ENCODE measurements at regions not wholly inside any gene's neighbourhood (a gene's known extent, or its start where the extent isn't known, plus 50 kb on each side); places are given as distances from the start of the nearest gene placed in this dataset.

DNA sequence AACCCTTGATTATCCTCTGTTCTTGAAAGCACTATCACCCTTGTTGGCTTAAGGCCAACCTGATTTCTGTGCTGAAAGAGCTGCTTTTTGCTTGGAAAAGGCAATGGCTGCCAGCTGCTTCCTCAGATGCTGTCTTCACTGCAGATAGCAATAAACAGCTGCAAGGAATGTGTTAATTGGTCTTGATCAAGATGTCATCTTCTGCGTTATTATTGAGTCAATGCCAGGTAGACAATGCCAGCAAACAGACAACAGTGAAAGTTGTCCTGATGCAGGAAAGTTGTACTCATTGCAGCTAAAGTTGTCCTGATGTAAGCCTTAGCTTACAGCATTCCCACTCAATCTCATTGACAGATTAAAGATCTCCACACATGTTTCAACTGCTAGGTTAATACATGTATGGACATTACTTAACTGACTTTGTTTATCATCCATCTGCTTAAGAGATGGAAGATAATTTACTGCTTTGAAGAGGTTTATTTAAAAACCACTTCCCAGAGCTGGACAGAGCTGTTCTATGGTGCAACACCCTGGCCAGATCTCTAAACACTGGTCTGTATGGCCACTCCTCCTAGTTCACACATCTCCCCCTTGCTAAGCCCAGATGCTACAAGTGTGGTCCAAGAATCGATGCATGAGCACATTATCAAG is 251.0 kb upstream of the MCTP2 start:
- intact Hi-C loops (cut with micrococcal nuclease) (no loop called here), dilution Hi-C loops (cut with HindIII; ENCODE audit: low sequenced_read_pairs, unreplicated experiment) (no loop called here), in situ Hi-C loops (cut with MboI; ENCODE audit: low sequenced_read_pairs) (no loop called here)
- Histone ChIP-seq H3K27ac (ENCODE audit: insufficient read depth, low read length) (no peak overlapping the region), H2BK5ac (ENCODE audit: low read depth, low read length, poor library complexity, severe bottlenecking) (no peak overlapping the region), H3K56ac (ENCODE audit: extremely low read depth, insufficient read depth, low read length) (no peak overlapping the region), H3K27me3 (ENCODE audit: control insufficient read depth, insufficient read depth, low read length) (no peaks in the 10 kb centered on the region), H4K5ac (ENCODE audit: low read depth, low read length) (no peak overlapping the region), H3K79me1 (ENCODE audit: low read depth in 1 of 2, low read length in 2 of 2) (no peaks in the 10 kb centered on the region), H3K14ac (replicated peaks; ENCODE audit: low read depth, low read length) (no peak overlapping the region), H2BK20ac (ENCODE audit: low read depth, low read length) (no peak overlapping the region), H3K23ac (ENCODE audit: low read depth, low read length) (no peak overlapping the region), H3K9ac (ENCODE audit: low read depth, low read length) (no peak overlapping the region), H3K4me1 (ENCODE audit: control insufficient read depth, insufficient read depth, low read length) (no peaks in the 10 kb centered on the region), H2BK15ac (ENCODE audit: low read depth, low read length) (no peak overlapping the region), H3K18ac (ENCODE audit: low read depth, low read length) (no peak overlapping the region), H3K4me2 (ENCODE audit: low read depth, low read length) (no peak overlapping the region), H2AK9ac (replicated peaks; ENCODE audit: low read depth, low read length, poor library complexity) (no peak overlapping the region), H3K36me3 (ENCODE audit: control insufficient read depth, insufficient read depth, low read length) (no peaks in the 10 kb centered on the region), H3K4me3 (ENCODE audit: insufficient read depth, low read depth, low read length) (no peak overlapping the region), H4K8ac (ENCODE audit: low read depth in 2 of 2, low read length in 2 of 2) (no peak overlapping the region), H3K9me1 (ENCODE audit: insufficient read depth, low read length) (no peaks in the 10 kb centered on the region), H2AFZ (replicated peaks; ENCODE audit: low read length, poor library complexity) (no peak overlapping the region), H3K9me3 (ENCODE audit: control insufficient read depth, insufficient read depth, low read length) (peaks cover 8% of the 10 kb centered on the region), H4K91ac (ENCODE audit: insufficient read depth, low read depth, low read length) (no peak overlapping the region), H2BK120ac (ENCODE audit: low read depth, low read length) (no peak overlapping the region), H3K4ac (ENCODE audit: low read depth, low read length) (no peak overlapping the region), H4K20me1 (ENCODE audit: insufficient read depth, low read length) (no peaks in the 10 kb centered on the region), H2AK5ac (ENCODE audit: low read depth, low read length) (no peak overlapping the region)
- no peak for TF ChIP-seq FOS (IDR thresholded peaks at IDR 0.05; ENCODE audit: low read depth, low read length)
- no peak for TF ChIP-seq POLR2A (IDR thresholded peaks at IDR 0.05; ENCODE audit: low read depth, low read length)
- TF ChIP-seq MAZ (IDR thresholded peaks at IDR 0.05; ENCODE audit: borderline replicate concordance, low read depth, low read length) = no peak
- TF ChIP-seq RCOR1 (IDR thresholded peaks at IDR 0.05; ENCODE audit: insufficient replicate concordance, low read length) = no peak
- no peak for TF ChIP-seq BHLHE40 (IDR thresholded peaks at IDR 0.05; ENCODE audit: low read depth, low read length)
- TF ChIP-seq, protein P1, sequence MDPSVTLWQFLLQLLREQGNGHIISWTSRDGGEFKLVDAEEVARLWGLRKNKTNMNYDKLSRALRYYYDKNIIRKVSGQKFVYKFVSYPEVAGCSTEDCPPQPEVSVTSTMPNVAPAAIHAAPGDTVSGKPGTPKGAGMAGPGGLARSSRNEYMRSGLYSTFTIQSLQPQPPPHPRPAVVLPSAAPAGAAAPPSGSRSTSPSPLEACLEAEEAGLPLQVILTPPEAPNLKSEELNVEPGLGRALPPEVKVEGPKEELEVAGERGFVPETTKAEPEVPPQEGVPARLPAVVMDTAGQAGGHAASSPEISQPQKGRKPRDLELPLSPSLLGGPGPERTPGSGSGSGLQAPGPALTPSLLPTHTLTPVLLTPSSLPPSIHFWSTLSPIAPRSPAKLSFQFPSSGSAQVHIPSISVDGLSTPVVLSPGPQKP (IDR thresholded peaks at IDR 0.05; ENCODE audit: borderline replicate concordance, low read depth, low read length) = no peak
- TF ChIP-seq MXI1 (IDR thresholded peaks at IDR 0.05; ENCODE audit: borderline replicate concordance, low read depth, low read length) = no peak
- no peak for TF ChIP-seq MAFK (IDR thresholded peaks at IDR 0.05; ENCODE audit: low read depth, low read length)
- TF ChIP-seq SMC3 (IDR thresholded peaks at IDR 0.05; ENCODE audit: low read depth, low read length) = no peak
- no peak for TF ChIP-seq RFX5 (IDR thresholded peaks at IDR 0.05; ENCODE audit: low read depth, low read length)
- no peak for TF ChIP-seq RAD21 (IDR thresholded peaks at IDR 0.05; ENCODE audit: low read length)
- no peak for TF ChIP-seq CHD1 (IDR thresholded peaks at IDR 0.05; ENCODE audit: low read depth, low read length)
- TF ChIP-seq, protein P2, sequence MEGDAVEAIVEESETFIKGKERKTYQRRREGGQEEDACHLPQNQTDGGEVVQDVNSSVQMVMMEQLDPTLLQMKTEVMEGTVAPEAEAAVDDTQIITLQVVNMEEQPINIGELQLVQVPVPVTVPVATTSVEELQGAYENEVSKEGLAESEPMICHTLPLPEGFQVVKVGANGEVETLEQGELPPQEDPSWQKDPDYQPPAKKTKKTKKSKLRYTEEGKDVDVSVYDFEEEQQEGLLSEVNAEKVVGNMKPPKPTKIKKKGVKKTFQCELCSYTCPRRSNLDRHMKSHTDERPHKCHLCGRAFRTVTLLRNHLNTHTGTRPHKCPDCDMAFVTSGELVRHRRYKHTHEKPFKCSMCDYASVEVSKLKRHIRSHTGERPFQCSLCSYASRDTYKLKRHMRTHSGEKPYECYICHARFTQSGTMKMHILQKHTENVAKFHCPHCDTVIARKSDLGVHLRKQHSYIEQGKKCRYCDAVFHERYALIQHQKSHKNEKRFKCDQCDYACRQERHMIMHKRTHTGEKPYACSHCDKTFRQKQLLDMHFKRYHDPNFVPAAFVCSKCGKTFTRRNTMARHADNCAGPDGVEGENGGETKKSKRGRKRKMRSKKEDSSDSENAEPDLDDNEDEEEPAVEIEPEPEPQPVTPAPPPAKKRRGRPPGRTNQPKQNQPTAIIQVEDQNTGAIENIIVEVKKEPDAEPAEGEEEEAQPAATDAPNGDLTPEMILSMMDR (conservative IDR thresholded peaks at IDR 0.05; ENCODE audit: low read depth, low read length) = no peak
- no peak for TF ChIP-seq NFE2L2 (IDR thresholded peaks at IDR 0.05; ENCODE audit: low read depth, low read length)
- no peak for TF ChIP-seq CEBPB (IDR thresholded peaks at IDR 0.05; ENCODE audit: low read depth, low read length)
- TF ChIP-seq, protein P3, sequence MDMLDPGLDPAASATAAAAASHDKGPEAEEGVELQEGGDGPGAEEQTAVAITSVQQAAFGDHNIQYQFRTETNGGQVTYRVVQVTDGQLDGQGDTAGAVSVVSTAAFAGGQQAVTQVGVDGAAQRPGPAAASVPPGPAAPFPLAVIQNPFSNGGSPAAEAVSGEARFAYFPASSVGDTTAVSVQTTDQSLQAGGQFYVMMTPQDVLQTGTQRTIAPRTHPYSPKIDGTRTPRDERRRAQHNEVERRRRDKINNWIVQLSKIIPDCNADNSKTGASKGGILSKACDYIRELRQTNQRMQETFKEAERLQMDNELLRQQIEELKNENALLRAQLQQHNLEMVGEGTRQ (IDR thresholded peaks at IDR 0.05; ENCODE audit: low read depth, low read length) = no peak
- no peak for DNase-seq
- ChIA-PET POLR2A (ENCODE audit: unreplicated experiment) (no interaction called here), CTCF (interaction anchor here (0.6 kb wide), 1 partner anchor 893 kb away, joined by 3 read pairs; no protein-coding TSS in a partner anchor)
- BruUV-seq (replicated peaks) = no TSS peak
- ATAC-seq (ENCODE audit: low read depth) = no peak
- no CpG with 5 or more reads among the region's 2 CpGs for WGBS, 2 experiments (ENCODE audit: extremely low coverage in 2 of 2, insufficient read length in 1 of 2)
